Tibial nerve (tissue), 4 donors: ENCODE measurements at regions not wholly inside any gene's neighbourhood (a gene's known extent, or its start where the extent isn't known, plus 50 kb on each side); places are given as distances from the start of the nearest gene placed in this dataset.

Source experiments
- EP300 ChIP-seq, 2 donors: sonication (generic); formaldehyde crosslinking; IDR thresholded peaks; one replicate each; pipeline ENCODE4 v1.6.1; 2017; ENCODE audit warnings: antibody characterized with exemption in 2 of 2, mild to moderate bottlenecking in 1 of 2
- POLR2A ChIP-seq, 2 donors: fragments of 450-650 bp; IDR thresholded peaks; one replicate each; pipeline ENCODE4 v1.6.1; 2017; ENCODE audit warnings: antibody characterized with exemption in 2 of 2, mild to moderate bottlenecking in 2 of 2, moderate library complexity in 2 of 2
- TF ChIP-seq, protein P1 (sequence below), 5 experiments: fragments of 200-600 bp in 3 of 5; fragments of 450-650 bp in 2 of 5; sonication (generic) in 3 of 5; IDR thresholded peaks; one replicate each; pipeline ENCODE4 v1.5.1; 2016 to 2019; ENCODE audit warnings: antibody characterized with exemption in 5 of 5, mild to moderate bottlenecking in 3 of 5, moderate library complexity in 2 of 5

DNA sequence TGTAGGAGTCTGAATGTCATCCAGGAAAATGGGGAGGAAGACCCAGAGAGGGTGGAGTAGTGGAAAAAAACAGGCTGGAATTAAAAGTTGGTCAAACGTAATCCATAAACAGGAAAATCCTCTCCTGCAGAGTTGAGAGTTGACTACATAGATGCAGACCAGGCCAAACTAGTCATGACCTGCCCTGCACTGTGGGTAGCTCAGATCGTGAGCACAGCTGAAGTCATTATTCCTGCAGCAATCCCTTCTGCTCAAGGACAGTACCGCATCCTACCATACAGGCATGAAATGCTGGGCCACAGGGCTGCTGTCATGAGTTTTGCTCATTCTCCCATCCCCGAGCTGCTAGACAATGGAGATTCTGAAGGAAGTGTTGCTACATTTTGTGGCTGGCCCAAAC is 352.2 kb downstream of the EN1 start:
- TF ChIP-seq POLR2A (IDR thresholded peaks at IDR 0.05) (no peak), EP300 (IDR thresholded peaks at IDR 0.05) (no peak)
- TF ChIP-seq, protein P1, sequence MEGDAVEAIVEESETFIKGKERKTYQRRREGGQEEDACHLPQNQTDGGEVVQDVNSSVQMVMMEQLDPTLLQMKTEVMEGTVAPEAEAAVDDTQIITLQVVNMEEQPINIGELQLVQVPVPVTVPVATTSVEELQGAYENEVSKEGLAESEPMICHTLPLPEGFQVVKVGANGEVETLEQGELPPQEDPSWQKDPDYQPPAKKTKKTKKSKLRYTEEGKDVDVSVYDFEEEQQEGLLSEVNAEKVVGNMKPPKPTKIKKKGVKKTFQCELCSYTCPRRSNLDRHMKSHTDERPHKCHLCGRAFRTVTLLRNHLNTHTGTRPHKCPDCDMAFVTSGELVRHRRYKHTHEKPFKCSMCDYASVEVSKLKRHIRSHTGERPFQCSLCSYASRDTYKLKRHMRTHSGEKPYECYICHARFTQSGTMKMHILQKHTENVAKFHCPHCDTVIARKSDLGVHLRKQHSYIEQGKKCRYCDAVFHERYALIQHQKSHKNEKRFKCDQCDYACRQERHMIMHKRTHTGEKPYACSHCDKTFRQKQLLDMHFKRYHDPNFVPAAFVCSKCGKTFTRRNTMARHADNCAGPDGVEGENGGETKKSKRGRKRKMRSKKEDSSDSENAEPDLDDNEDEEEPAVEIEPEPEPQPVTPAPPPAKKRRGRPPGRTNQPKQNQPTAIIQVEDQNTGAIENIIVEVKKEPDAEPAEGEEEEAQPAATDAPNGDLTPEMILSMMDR (IDR thresholded peaks at IDR 0.05), result no peak
